Progenitor cell of endocrine pancreas (in vitro differentiated cells): ENCODE measurements at regions not wholly inside any gene's neighbourhood (a gene's known extent, or its start where the extent isn't known, plus 50 kb on each side); places are given as distances from the start of the nearest gene placed in this dataset.

ENCODE experiments used
- DNase-seq: peaks from one replicate; pipeline ENCODE4 v3.0.0; 2021; ENCODE audit warnings: low spot score; ENCODE audit not compliant: unreplicated experiment
- H3K27ac Mint-ChIP-seq: 2 replicates; pipeline ENCODE4 v1.8.0; 2021; ENCODE audit warnings: mild to moderate bottlenecking, moderate library complexity, mixed read lengths
- H3K27me3 Mint-ChIP-seq: 2 replicates; pipeline ENCODE4 v1.8.0; 2021; ENCODE audit warnings: mixed read lengths
- H3K36me3 Mint-ChIP-seq: 2 replicates; pipeline ENCODE4 v1.8.0; 2022; ENCODE audit warnings: mixed read lengths; ENCODE audit not compliant: insufficient read depth
- H3K4me1 Mint-ChIP-seq: 2 replicates; pipeline ENCODE4 v1.8.0; 2021; ENCODE audit warnings: low read depth, mixed read lengths
- H3K4me3 Mint-ChIP-seq: 2 replicates; pipeline ENCODE4 v1.8.0; 2021; ENCODE audit warnings: low read depth, mild to moderate bottlenecking, moderate library complexity, mixed read lengths
- H3K9me3 Mint-ChIP-seq: 2 replicates; pipeline ENCODE4 v1.8.0; 2021; ENCODE audit warnings: low read depth, mixed read lengths
- CTCF ChIP-seq: fragments of 200-600 bp; sonication (generic); IDR thresholded peaks from one replicate; pipeline ENCODE4 v1.5.0; 2021; ENCODE audit warnings: antibody characterized with exemption, mild to moderate bottlenecking; ENCODE audit not compliant: unreplicated experiment

GRCh38 chr5:138697720-138698360, 55.4 kb upstream of the CTNNA1 start:
- H3K4me1 Mint-ChIP-seq, result peaks cover 5% of the 10 kb centered on the region
- DNase-seq, result no peak
- no peak overlapping the region for H3K4me3 Mint-ChIP-seq
- H3K27ac Mint-ChIP-seq, result no peak overlapping the region
- no peaks in the 10 kb centered on the region for H3K27me3 Mint-ChIP-seq
- TF ChIP-seq CTCF, result no peak
- no peaks in the 10 kb centered on the region for H3K36me3 Mint-ChIP-seq
- no peaks in the 10 kb centered on the region for H3K9me3 Mint-ChIP-seq

GRCh38 chr5:138696501-138696900, 56.7 kb upstream of the CTNNA1 start:
- Mint-ChIP-seq H3K4me3 (no peak overlapping the region), H3K27ac (no peak overlapping the region), H3K36me3 (no peaks in the 10 kb centered on the region), H3K9me3 (no peaks in the 10 kb centered on the region), H3K27me3 (no peaks in the 10 kb centered on the region), H3K4me1 (peaks cover 5% of the 10 kb centered on the region)
- TF ChIP-seq CTCF, result no peak
- DNase-seq, result no peak

GRCh38 chr5:138695781-138696180, 57.4 kb upstream of the CTNNA1 start:
- Mint-ChIP-seq H3K36me3 (no peaks in the 10 kb centered on the region), H3K27me3 (no peaks in the 10 kb centered on the region), H3K4me3 (no peak overlapping the region), H3K9me3 (no peaks in the 10 kb centered on the region), H3K27ac (no peak overlapping the region), H3K4me1 (peaks cover 5% of the 10 kb centered on the region)
- DNase-seq, result no peak
- TF ChIP-seq CTCF, result no peak

- H3K27ac Mint-ChIP-seq, result no peak overlapping the region
- no peaks in the 10 kb centered on the region for H3K36me3 Mint-ChIP-seq
- no peaks in the 10 kb centered on the region for H3K27me3 Mint-ChIP-seq
- no peak overlapping the region for H3K4me3 Mint-ChIP-seq
- no peak for TF ChIP-seq CTCF
- H3K4me1 Mint-ChIP-seq, result peaks cover 5% of the 10 kb centered on the region
- DNase-seq, result no peak
- no peaks in the 10 kb centered on the region for H3K9me3 Mint-ChIP-seq
Observed at GRCh38 chr5:138694146-138694545, 59.1 kb upstream of the CTNNA1 start.

GRCh38 chr5:138692370-138692769, 60.9 kb upstream of the CTNNA1 start:
- DNase-seq, result no peak
- no peak overlapping the region for H3K27ac Mint-ChIP-seq
- no peak overlapping the region for H3K4me3 Mint-ChIP-seq
- H3K27me3 Mint-ChIP-seq, result no peaks in the 10 kb centered on the region
- TF ChIP-seq CTCF, result no peak
- no peaks in the 10 kb centered on the region for H3K36me3 Mint-ChIP-seq
- H3K9me3 Mint-ChIP-seq, result no peaks in the 10 kb centered on the region
- peaks cover 5% of the 10 kb centered on the region for H3K4me1 Mint-ChIP-seq
